Testis (tissue), 2 donors: ENCODE measurements at regions not wholly inside any gene's neighbourhood (a gene's known extent, or its start where the extent isn't known, plus 50 kb on each side); places are given as distances from the start of the nearest gene placed in this dataset.

Source experiments
- CTCF ChIP-seq, 3 experiments: fragments of 450-650 bp in 2 of 3; fragments of 200-600 bp in 1 of 3; sonication (generic) in 1 of 3; IDR thresholded peaks; one replicate each; pipeline ENCODE4 v1.5.1; 2016 to 2019; ENCODE audit warnings: antibody characterized with exemption in 3 of 3, mild to moderate bottlenecking in 2 of 3, moderate library complexity in 1 of 3
- POLR2A ChIP-seq: fragments of 450-650 bp; IDR thresholded peaks from one replicate; pipeline ENCODE4 v1.6.1; 2017; ENCODE audit warnings: antibody characterized with exemption, mild to moderate bottlenecking, moderate library complexity

GRCh38 chr9:99731950-99732349, 89.7 kb upstream of the NR4A3 start:
- TF ChIP-seq CTCF (IDR thresholded peaks at IDR 0.05) (no peak), POLR2A (no peak)
